ENCODE measurements at regions not wholly inside any gene's neighbourhood (a gene's known extent, or its start where the extent isn't known, plus 50 kb on each side); places are given as distances from the start of the nearest gene placed in this dataset.
"Not testable (repeated sequence)": the region's sequence is repeated elsewhere in the genome, so short reads cannot be mapped to it uniquely, and the experiment has no call there.

DNA sequence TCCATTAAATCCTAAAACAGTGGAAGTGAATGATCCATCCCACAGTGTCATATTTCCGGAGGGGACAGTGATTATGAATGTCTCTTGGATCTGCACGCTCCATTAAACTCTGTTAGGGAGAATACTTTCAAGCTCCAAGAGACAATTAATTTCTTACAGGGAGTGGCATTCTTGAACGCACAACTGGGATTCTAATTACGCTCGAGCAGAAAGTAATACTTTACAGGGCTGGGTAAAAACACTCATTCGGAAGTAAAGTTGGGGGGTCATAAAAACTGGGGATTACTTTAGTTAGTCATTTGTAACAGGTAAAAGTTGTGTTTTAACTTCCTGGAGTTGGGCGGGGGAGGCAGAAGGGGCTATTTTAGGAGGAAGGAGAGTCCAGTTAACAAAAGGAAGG lies 151.8 kb downstream of the ZFP64 start:
- no peak for DNase-seq (ENCODE audit: low read depth in 1 of 2, low spot score in 1 of 2)
- TF ChIP-seq JUND (IDR thresholded peaks at IDR 0.05; ENCODE audit: low read depth): no peak
- in situ Hi-C loops (cut with HindIII; ENCODE audit: low pct_unique_long_range_greater_than_20kb, low sequenced_read_pairs): no loop called here

DNA sequence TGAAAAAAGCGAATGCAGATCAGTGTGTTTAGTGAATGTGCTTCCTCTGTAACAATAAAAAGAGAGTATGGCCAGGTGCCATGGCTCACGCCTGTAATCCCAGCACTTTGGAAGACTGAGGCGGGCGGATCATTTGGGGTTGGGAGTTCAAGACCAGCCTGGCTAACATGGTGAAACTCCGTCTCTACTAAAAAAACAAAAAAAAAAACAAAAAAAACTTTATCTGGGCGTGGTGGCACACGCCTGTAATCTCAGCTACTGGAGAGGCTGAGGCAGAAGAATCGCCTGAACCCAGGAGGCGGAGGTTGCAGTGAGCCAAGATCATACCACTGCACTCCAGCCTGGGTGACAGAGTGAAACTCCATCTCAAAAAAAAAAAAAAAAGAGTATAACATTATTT lies 152.9 kb downstream of the ZFP64 start:
- in situ Hi-C loops (cut with HindIII; ENCODE audit: low pct_unique_long_range_greater_than_20kb, low sequenced_read_pairs); DNase-seq (ENCODE audit: low read depth in 1 of 2, low spot score in 1 of 2): not testable (repeated sequence)

DNA sequence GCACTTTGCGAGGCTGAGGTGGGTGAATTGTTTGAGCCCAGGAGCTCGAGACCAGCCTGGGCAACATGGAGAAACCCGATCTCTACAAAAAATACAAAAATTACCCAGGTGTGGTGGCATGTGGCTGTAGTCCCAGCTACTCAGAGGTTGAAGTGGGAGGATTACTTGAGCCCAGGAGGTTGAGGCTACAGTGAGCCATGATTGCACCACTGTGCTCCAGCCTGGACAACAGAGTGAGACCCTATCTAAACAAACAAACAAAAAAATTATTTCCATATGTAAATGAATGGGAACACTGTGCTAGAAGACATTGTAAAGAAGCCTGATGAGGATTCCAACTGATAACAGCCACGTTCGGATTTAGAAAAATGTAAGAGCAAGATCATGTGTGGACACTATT lies 154.2 kb downstream of the ZFP64 start:
- no peak for TF ChIP-seq JUND (IDR thresholded peaks at IDR 0.05; ENCODE audit: low read depth)
- in situ Hi-C loops (cut with HindIII; ENCODE audit: low pct_unique_long_range_greater_than_20kb, low sequenced_read_pairs): no loop called here
- DNase-seq (ENCODE audit: low read depth in 1 of 2, low spot score in 1 of 2): no peak

DNA sequence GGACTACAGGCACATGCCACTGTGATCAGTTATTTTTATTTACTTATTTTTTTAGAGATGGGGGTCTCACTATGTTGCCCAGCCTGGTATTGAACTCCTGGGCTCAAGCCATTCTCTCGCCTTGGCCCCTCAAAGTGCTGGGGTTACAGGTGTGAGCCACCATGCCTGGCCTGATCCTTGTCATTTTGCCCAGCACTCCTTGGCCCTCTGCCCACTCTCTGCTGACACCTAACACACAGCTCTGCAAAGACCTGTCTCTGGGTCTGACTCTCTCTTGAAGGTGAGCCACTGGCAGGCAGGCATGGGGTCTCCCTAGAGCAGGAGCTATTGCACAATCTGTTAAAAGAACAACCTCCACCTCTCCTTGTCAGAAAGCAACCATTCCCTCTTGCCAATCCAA lies 155.6 kb downstream of the ZFP64 start:
- TF ChIP-seq JUND (IDR thresholded peaks at IDR 0.05; ENCODE audit: low read depth): no peak

DNA sequence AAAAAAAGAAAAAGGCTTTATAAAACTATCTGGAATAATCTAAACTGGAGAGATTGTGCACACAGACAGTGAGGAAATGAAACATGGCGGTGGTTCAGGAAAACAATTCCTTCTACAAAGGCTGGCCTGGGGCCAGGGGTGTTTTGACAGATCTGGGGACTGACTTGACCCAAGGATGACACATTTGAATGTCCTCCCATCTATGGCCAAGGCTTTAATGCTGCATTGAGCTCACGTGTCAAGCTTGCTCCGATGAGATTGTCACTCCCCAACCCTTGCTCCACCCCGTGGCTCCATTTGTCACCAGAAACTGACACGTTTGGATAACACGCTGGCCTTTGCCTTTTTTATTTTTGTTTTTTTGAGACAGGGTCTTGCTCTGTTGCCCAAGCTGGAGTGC lies 156.1 kb downstream of the ZFP64 start:
- DNase-seq (ENCODE audit: low read depth in 1 of 2, low spot score in 1 of 2): no peak
- in situ Hi-C loops (cut with HindIII; ENCODE audit: low pct_unique_long_range_greater_than_20kb, low sequenced_read_pairs): no loop called here
- TF ChIP-seq JUND (IDR thresholded peaks at IDR 0.05; ENCODE audit: low read depth): no peak

More for the DNA sequence above, 155.6 kb downstream of the ZFP64 start:
- in situ Hi-C loops (cut with HindIII; ENCODE audit: low pct_unique_long_range_greater_than_20kb, low sequenced_read_pairs): no loop called here
- DNase-seq (ENCODE audit: low read depth in 1 of 2, low spot score in 1 of 2): no peak

DNA sequence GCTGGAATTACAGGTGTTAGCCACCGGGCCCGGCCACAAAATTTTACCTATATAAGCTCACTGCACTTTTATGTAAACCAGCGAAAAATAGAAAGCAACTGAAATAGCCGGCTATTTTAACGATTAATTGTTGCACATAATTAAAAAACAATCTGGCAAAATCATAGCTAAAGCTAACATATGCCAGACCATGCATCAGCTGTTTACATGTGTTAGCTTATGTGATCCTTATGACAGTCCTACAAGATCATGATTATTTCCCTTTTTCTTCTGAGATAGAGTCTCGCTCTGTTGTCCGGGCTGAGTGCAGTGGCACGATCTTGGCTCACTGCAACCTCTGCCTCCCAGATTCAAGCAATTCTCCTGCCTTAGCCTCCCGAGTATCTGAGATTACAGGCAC lies 157.0 kb downstream of the ZFP64 start:
- DNase-seq (ENCODE audit: low read depth in 1 of 2, low spot score in 1 of 2): no peak
- no peak for TF ChIP-seq JUND (IDR thresholded peaks at IDR 0.05; ENCODE audit: low read depth)
- in situ Hi-C loops (cut with HindIII; ENCODE audit: low pct_unique_long_range_greater_than_20kb, low sequenced_read_pairs): no loop called here

DNA sequence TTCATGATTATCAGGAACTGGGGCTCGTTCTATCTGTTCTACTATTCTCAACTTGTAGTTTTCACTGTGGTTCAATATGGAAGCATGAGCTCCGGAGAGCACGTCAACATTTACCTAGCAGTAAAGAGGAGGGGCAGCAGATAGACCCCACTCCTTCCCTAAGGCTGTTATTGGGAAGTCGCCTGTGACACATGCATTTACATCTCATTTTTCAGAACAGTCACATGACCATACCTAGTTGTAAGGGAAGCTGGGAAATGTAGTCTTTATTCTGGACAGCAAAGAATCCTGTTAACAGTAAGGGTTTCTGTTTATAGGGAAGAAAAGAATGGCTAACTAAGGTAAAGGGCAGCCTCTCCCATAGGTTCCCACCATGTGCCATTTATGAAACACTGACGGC lies 158.3 kb downstream of the ZFP64 start:
- peak in 1 of 2 experiments; percentile 46 for DNase-seq (ENCODE audit: low read depth in 1 of 2, low spot score in 1 of 2)
- in situ Hi-C loops (cut with HindIII; ENCODE audit: low pct_unique_long_range_greater_than_20kb, low sequenced_read_pairs): no loop called here
- TF ChIP-seq JUND (IDR thresholded peaks at IDR 0.05; ENCODE audit: low read depth): no peak

DNA sequence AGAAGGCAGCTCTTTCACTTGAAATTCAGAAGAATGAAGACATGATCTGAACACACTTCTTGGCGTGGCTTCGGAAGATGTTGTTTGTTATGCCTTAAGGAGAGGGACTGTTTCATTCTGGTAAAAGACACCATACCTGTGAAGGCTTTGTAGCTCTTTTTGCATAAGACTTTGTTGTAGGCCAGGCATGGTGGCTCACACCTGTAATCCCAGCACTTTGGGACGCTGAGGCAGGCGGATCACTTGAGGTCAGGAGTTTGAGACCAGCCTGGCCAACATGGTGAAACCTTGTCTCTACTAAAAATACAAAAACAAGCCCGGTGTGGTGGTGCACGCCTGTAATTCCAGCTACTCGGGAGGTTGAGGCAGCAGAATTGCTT lies 159.3 kb downstream of the ZFP64 start:
- DNase-seq (ENCODE audit: low read depth in 1 of 2, low spot score in 1 of 2); in situ Hi-C loops (cut with HindIII; ENCODE audit: low pct_unique_long_range_greater_than_20kb, low sequenced_read_pairs): not testable (repeated sequence)

DNA sequence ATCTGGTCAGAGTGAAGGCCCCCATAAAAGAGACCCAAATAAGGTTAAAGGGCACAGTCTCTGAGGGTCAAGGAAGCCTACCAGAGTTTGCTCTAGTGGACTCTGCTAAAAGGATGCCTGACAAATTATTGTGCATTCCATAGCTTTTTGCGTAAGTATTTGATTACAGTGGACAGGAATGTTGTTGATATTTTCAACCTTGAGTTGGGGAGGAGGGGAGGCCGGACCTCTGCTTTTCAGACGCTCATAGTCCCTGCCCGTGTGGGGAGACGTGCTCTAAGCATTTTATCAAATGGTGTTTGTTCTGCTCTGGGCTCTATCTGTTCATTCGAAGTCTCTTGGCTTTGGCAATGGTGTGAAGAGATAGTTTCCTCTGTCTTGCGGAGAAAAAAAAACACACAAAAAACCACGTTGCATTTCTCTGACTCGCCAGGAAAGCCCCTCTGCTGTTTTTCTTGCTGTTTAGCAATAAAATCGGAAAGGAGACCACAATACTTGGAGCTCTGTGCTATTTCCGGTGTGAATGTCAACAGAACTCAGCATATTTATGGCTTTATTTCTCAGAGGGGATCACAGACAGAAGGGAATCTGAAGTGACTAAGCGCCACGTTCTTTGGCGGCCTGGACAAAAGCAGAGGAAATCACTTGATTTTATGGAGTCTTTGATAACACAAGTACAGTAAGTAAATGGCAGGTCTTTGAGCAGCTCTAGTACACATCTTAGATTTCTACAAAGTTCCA lies 159.8 kb downstream of the ZFP64 start:
- no peak for TF ChIP-seq JUND (IDR thresholded peaks at IDR 0.05; ENCODE audit: low read depth)
- in situ Hi-C loops (cut with HindIII; ENCODE audit: low pct_unique_long_range_greater_than_20kb, low sequenced_read_pairs): no loop called here
- no peak for DNase-seq (ENCODE audit: low read depth in 1 of 2, low spot score in 1 of 2)

DNA sequence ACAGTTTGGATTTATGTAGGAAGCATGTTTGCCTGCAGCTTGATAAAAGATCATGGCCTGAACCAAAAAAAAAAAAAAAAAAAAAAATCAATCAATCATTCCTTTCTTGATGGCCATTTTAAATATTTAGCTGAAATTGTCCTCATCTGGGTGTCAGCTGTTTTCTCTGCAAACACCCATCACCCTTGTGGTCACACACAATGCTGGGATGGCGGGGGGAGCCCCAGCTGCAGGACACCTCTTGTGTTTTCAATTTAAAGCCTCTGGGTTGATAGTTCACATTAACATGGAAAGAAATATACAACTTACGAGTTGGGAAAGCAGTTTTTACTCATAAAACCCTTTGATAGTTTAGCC lies 160.4 kb downstream of the ZFP64 start:
- DNase-seq (ENCODE audit: low read depth in 1 of 2, low spot score in 1 of 2): no peak
- in situ Hi-C loops (cut with HindIII; ENCODE audit: low pct_unique_long_range_greater_than_20kb, low sequenced_read_pairs): no loop called here
- TF ChIP-seq JUND (IDR thresholded peaks at IDR 0.05; ENCODE audit: low read depth): no peak

DNA sequence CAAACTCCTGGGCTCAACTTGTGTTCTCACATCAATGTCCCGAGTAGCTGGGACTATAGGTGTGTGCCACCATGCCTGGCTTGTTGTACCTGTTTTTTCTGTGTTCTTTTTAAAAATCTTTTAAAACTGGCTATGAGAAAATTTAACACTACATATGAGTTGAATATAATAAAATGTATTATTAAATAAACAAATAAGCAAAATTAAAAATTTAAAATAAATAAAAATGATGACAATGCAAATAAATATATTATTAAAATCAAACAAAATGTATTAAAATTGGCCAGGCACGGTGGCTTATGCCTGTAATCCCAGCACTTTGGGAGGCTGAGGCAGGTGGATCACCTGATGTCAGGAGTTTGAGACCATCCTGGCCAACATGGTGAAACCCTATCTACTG lies 162.4 kb downstream of the ZFP64 start:
- DNase-seq (ENCODE audit: low read depth in 1 of 2, low spot score in 1 of 2); in situ Hi-C loops (cut with HindIII; ENCODE audit: low pct_unique_long_range_greater_than_20kb, low sequenced_read_pairs): not testable (repeated sequence)

DNA sequence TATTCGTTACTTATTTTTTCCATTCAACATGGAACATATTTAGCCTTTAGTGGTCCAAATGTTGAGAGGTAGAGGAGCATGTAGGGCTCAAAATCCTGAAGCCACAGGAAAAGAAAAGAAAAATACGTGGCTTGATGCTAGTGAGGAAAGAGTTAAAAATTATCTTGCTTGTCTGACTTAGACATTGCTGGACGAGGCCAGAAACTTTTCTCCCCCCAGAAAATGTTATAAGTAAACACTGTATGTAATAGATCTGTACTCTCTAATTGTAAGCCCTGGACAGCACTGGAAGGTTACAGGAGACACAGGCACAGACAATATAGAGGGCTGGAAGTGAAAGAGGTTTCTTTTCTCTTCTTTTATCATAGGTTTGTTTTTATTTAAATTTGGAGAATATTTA lies 165.6 kb downstream of the ZFP64 start:
- TF ChIP-seq JUND (IDR thresholded peaks at IDR 0.05; ENCODE audit: low read depth): no peak
- in situ Hi-C loops (cut with HindIII; ENCODE audit: low pct_unique_long_range_greater_than_20kb, low sequenced_read_pairs): no loop called here
- no peak for DNase-seq (ENCODE audit: low read depth in 1 of 2, low spot score in 1 of 2)

DNA sequence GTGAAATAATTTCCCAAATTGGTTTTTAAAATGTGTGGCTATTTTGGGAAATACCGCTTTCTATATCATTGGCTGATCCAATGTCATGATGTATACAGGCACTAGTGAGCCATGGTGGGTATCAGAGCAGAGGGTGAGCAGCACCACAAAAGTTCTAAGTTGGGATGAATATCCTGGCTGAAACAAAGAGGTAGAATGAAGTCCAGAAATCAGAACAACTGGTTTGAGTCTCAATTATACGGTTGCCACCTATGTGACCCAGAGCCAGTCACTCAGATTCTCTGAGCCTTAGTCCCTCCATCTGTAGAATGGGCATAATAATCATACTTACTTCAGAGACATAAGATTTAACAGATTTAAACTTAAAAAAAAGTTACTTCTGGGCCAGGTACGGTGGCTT lies 172.3 kb downstream of the ZFP64 start:
- in situ Hi-C loops (cut with HindIII; ENCODE audit: low pct_unique_long_range_greater_than_20kb, low sequenced_read_pairs): no loop called here
- DNase-seq (ENCODE audit: low read depth in 1 of 2, low spot score in 1 of 2): no peak
- no peak for TF ChIP-seq JUND (IDR thresholded peaks at IDR 0.05; ENCODE audit: low read depth)

DNA sequence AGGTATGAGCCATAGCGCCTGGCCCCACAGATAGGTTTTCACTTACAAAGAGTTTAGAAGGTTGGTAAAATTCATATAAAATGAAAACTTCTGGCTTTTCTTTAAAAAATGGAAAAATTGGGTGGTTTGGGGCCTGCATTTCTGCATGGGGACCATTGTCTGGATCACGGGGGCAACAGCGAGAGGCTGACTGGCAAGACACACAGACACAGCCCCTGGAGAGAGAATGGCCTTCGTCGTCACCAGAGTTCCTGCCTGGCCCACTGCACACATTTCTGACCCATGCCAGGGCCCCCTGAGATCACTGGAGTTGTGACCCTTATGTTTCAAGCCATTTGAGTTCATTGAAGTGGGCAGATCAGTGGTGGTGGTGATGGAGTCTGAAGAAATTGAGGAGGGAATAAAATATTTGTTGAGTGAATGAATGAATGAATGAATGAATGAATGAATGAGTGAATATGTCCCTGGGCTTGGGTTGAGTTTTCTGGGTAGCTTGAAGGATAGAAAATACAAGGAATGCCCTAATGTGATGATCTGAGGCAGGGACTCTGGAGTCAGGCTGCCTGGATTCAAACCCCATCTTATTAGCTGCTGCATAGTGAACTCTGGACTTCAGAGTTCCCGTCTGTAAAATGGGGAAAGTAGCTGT lies 173.8 kb downstream of the ZFP64 start:
- DNase-seq (ENCODE audit: low read depth in 1 of 2, low spot score in 1 of 2): no peak
- no peak for TF ChIP-seq JUND (IDR thresholded peaks at IDR 0.05; ENCODE audit: low read depth)
- in situ Hi-C loops (cut with HindIII; ENCODE audit: low pct_unique_long_range_greater_than_20kb, low sequenced_read_pairs): no loop called here
